HG03575 (cell line): ENCODE measurements at regions not wholly inside any gene's neighbourhood (a gene's known extent, or its start where the extent isn't known, plus 50 kb on each side); places are given as distances from the start of the nearest gene placed in this dataset.

Source experiments
- ATAC-seq: cut with Tn5 transposase; IDR thresholded peaks from one replicate; pipeline ENCODE4 v1.9.1; 2021; ENCODE audit not compliant: unreplicated experiment, insufficient number of reproducible peaks, low FRiP score; ENCODE audit errors: extremely low read depth

GRCh38 chr2:205937211-205937610, 148.8 kb downstream of the INO80D start:
- ATAC-seq: no peak

GRCh38 chr2:205936446-205936845, 149.5 kb downstream of the INO80D start:
- ATAC-seq: no peak

GRCh38 chr2:205934443-205934842, 151.5 kb downstream of the INO80D start:
- no peak for ATAC-seq

- ATAC-seq: no peak
Measured at GRCh38 chr2:205932861-205933260, 153.1 kb downstream of the INO80D start.

- ATAC-seq: no peak
Measured at GRCh38 chr2:205931388-205931787, 154.6 kb downstream of the INO80D start.

GRCh38 chr2:205930209-205930608, 155.8 kb downstream of the INO80D start:
- ATAC-seq: no peak

- no peak for ATAC-seq
Measured at GRCh38 chr2:205929246-205929942, 156.6 kb downstream of the INO80D start.

- no peak for ATAC-seq
Measured at GRCh38 chr2:205925373-205926337, 160.3 kb downstream of the INO80D start.

GRCh38 chr2:205924676-205925075, 161.3 kb downstream of the INO80D start:
- no peak for ATAC-seq

GRCh38 chr2:205915130-205915524, 170.8 kb downstream of the INO80D start:
- ATAC-seq: no peak

GRCh38 chr2:205914213-205915129, 171.5 kb downstream of the INO80D start:
- no peak for ATAC-seq

- ATAC-seq: no peak
Measured at GRCh38 chr2:205913668-205914067, 172.3 kb downstream of the INO80D start.

- ATAC-seq: no peak
Measured at GRCh38 chr2:205911306-205911705, 174.7 kb downstream of the INO80D start.

GRCh38 chr2:205909184-205909572, 176.8 kb downstream of the INO80D start:
- no peak for ATAC-seq

GRCh38 chr2:205908212-205909183, 177.5 kb downstream of the INO80D start:
- ATAC-seq: no peak

- ATAC-seq: no peak
Measured at GRCh38 chr2:205906419-205906818, 179.6 kb downstream of the INO80D start.

- no peak for ATAC-seq
Measured at GRCh38 chr2:205905576-205905975, 180.4 kb downstream of the INO80D start.

- no peak for ATAC-seq
Measured at GRCh38 chr2:205904873-205905272, 181.1 kb downstream of the INO80D start.
